GM18873 (cell line): ENCODE measurements at regions not wholly inside any gene's neighbourhood (a gene's known extent, or its start where the extent isn't known, plus 50 kb on each side); places are given as distances from the start of the nearest gene placed in this dataset.
"Not testable (repeated sequence)": the region's sequence is repeated elsewhere in the genome, so short reads cannot be mapped to it uniquely, and the experiment has no call there.

Experiments
- ATAC-seq: cut with Tn5 transposase; IDR thresholded peaks from one replicate; pipeline ENCODE4 v1.9.1; 2021; ENCODE audit warnings: mild to moderate bottlenecking, moderate library complexity, moderate number of reproducible peaks; ENCODE audit not compliant: unreplicated experiment, low FRiP score

DNA sequence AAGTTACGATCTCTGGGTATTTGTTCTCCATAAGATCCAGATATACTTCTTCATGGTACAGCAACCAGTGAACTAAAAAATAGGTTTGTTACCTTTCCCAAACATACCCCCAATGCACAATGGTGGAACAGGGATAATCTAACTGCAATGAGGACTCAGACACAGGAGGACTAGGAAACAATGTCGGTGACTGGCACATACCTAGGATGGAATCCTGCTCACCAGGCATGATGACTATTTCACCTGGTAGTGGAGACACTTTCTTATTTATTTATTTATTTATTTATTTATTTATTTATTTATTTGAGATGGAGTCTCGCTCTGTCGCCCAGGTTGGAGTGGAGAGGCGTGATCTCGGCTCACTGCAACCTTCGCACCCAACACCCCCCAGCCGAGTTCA, 159.9 kb upstream of the CCNH start:
- no peak for ATAC-seq

- no peak for ATAC-seq
Measured at GRCh38 chr5:87572090-87572489, 159.4 kb upstream of the CCNH start.

- no peak for ATAC-seq
Measured at GRCh38 chr5:87570366-87570765, 157.6 kb upstream of the CCNH start.

- no peak for ATAC-seq
Measured at GRCh38 chr5:87562068-87562467, 149.3 kb upstream of the CCNH start.

GRCh38 chr5:87560528-87560927, 147.8 kb upstream of the CCNH start:
- ATAC-seq: no peak

DNA sequence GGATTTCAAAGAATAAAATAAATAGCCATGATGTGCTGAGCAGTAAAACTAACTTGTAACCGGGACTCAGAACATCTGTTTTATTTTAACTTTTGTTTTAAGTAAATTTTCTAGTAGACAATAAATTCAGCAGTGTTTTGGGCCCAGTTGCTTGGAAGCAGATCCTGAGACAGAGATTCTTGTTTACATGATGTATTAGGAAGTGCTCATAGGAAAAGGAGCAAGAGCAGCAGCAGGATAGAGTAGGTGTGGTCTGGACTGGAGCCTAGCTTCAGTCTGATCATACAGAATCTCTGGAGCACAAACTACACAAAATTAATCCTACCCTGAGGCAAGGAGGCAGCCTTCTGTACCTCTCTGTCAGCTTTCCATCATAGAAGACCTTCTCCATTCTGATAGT, 139.2 kb upstream of the CCNH start:
- no peak for ATAC-seq

DNA sequence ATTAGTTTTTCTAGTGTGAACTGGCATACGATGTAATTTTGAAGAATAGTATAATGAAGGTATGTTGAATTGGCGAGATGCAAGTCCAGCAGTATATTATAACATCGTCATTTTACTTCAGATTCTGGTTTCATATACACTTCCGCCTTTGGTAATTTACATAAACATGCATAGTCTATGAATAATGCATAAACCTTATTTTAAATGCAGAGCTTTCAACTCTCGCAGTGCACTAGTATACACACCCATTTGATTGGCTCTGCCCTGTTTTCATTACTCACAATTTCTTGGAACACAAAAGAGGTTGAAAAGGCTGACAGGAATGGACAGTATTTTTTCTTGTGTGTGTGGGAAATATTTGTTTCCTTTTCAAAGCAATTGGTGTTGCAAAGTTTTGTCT, 128.9 kb upstream of the CCNH start:
- no peak for ATAC-seq

DNA sequence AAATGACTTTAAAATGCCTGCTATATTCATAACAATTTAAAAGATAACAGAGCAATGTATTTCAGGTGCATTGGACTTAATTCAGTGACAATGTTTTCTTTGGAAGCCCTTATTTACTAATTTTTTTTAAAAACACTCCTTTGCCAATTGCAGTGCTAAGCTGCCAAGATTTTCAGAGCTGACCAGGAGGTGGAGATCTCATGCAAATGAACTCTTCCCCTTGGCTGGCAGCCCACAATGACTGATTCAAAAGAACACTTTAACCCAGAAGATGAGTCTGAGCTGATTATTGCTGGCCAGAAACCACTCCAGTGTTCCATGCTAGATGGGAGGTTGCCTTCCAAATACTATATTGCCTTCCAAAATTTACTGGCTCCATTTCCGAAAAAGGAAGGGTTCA, 128.3 kb upstream of the CCNH start:
- no peak for ATAC-seq

DNA sequence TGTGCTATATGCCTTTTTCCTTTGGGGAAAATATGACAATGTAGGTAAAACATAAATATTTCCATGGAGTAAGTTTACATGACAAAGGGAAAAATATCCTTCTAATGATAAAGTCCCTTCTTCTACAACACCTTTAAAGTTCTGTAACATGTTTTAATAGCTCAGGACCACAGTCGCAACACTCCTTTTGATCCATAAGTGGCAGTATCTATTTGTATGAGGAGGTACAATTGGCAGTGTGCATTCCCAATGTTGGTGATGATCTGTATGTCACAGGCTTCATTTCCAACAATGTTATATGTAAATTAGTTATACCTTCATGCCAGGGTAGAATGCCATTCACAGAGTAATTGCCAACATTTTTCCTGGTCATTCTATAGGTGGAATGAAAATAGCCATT, 127.1 kb upstream of the CCNH start:
- no peak for ATAC-seq

GRCh38 chr5:87536365-87536764, 123.6 kb upstream of the CCNH start:
- ATAC-seq: no peak

GRCh38 chr5:87535706-87536105, 123.0 kb upstream of the CCNH start:
- no peak for ATAC-seq

GRCh38 chr5:87529486-87530076, 116.9 kb upstream of the CCNH start:
- ATAC-seq: no peak

DNA sequence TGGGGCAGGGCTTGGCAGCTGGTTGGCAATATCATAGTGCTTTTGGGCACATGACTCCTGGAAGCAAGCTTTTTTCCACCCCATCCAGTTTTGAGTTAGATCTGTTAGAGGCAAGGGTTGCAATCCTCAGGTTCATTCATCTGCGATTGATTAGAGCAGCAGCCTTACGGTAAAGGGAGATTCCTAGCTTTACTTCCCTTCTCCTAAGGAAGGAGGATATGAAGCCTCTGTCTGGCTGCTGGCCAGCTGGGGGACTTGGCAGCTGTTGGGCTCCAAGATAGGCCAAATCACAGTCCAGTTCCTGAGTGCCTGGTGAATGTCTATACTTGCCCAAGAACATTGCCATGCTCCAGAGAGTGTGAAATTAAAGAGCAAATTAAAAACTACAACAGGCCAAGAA, 113.4 kb upstream of the CCNH start:
- ATAC-seq: no peak

DNA sequence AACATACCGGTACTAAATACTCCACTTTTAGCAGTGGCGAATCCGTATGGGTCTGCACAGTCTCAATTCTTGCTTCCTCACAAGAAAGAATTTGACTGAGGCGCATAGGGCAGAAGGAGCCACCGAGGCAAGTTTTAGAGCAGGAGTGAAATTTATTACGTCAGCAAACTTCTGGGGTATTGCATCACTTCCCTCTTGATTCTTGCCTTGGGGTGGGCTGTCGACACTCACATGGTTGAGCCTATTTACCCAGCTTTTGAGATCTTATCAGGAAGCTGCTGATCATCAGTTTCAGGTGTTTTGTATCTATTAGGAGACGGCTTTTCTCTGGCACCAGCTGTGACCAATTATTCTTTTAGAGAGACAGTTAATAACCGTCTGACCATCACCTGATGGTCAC, 111.5 kb upstream of the CCNH start:
- ATAC-seq: no peak

- ATAC-seq: not testable (repeated sequence)
Measured at GRCh38 chr5:87511778-87512177, 99.0 kb upstream of the CCNH start.

- ATAC-seq: no peak
Measured at GRCh38 chr5:87503004-87503403, 90.3 kb upstream of the CCNH start.

DNA sequence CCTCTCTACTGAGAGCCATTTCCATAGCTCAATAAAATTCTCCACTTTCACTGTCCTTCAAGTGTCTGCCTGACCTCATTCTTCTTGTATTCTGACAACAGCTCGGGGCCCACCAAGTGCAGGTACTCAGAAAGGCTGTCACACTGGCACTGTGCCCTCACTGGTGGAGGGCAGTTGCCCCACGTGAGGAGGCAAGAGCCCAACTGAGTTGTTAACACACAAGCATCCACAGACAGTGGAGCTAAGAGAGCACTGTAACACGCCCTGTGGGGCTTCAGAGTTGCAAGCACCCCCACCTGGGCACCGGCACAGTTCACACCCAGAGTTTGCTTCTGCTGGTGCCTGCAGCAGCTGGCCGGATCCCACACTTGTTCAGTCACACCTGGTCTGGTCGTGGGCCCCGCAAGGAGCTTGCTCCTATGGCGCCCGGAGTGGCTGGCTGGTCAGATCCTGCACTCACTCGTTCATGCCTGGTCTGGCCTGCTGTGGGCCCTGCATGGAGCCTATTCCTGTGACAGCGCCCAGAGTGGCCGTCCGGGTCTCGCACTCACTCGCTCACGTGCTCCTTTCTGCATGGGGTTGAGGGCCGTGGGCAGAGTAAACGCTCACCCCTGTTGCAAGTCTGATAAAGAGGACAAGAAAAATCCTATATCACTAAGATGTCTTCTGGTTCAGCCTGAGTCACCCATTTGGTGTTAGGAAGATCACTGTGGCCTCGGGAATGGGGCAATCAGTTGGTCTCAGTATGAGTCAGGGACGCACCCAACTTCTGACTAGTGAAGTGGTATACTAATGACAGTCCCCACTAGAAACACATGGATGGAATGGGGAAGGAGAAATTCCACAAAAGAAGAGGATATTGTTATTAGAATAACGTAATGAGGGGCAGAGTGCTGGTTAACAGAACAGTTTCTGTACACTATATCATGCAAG, 87.0 kb upstream of the CCNH start:
- ATAC-seq: no peak
